Epidermal melanocyte (primary cell): ENCODE measurements at regions not wholly inside any gene's neighbourhood (a gene's known extent, or its start where the extent isn't known, plus 50 kb on each side); places are given as distances from the start of the nearest gene placed in this dataset.

Experiments
- DNase-seq: peaks from one replicate; pipeline ENCODE4 v3.0.0; 2011; ENCODE audit warnings: low spot score; ENCODE audit not compliant: insufficient read length

DNA sequence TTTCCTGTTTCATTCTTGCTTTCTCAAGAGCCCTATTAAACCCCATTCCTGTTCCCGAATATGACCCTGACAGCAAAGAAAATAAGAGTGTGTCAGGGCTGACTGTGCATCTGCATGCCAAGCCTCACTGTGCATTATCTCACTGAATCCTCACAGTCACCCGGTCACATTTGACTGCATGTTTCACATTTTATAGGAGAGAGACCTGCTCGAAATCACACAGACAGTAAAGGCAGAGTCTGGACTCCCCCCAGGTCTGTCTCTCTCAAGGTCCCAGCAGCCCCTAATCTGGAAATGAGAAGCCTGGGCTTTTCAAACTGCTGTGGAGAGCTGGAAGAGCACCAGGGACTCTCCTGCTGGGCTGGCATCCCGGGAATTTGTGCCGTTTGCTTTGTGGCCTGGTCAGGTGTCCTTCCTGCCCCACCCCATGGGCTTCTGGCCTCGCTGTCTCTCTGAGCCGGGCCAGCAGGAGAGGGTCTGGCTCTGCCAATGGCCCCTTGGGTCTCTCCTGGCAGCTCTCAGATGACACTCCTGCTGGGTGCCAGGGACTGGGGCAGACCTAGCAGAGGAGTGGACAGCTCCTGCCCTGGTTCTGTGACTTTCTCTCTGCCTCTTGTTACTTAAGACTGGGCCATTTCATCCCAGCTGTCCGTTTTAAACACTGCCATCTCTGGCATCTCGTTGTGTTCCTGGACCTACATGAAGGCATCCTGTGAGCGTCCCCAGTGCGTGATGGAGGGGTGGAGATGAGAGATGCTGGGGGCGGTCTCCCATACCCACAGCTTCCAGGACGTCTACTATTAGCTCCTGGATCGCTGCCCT, 173.6 kb downstream of the ARHGAP12 start:
- no peak for DNase-seq

GRCh38 chr10:31753681-31754080, 174.9 kb downstream of the ARHGAP12 start:
- DNase-seq, result no peak

DNA sequence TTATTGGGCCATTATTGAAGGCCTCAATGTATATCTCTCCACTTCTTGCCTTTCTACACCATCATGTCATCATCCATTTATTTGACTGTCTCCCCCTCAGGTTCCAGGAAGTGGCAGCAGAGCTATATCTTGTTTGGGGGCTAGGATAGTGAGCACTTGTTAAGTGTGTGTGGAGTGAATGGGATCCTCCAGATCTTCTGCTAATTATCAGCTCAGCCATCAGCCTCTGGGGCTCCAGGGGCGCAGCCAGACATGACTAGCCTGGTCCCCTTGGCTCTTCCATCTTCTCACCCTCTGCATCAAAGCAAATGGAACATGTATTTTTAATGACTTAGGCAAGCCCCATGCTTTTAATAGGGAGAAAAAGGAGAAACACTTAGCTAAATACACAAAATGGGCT, 176.5 kb downstream of the ARHGAP12 start:
- DNase-seq, result no peak

DNA sequence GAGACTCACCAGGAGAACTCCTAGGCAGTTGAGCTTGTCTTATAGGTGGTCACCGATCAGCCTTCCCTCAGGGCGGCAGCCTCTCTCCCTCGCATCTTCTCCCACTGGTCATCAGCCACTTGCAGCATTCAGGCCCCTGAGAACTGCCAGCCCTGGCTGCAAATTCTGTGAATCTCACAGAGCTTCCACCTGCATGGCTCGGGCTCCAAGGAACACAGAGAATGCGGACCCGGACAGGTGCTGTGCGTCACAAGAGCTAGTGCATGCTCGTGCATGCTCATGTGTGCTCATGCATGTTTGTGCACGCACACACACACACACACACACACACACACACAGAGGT, 176.9 kb downstream of the ARHGAP12 start:
- DNase-seq, result no peak

DNA sequence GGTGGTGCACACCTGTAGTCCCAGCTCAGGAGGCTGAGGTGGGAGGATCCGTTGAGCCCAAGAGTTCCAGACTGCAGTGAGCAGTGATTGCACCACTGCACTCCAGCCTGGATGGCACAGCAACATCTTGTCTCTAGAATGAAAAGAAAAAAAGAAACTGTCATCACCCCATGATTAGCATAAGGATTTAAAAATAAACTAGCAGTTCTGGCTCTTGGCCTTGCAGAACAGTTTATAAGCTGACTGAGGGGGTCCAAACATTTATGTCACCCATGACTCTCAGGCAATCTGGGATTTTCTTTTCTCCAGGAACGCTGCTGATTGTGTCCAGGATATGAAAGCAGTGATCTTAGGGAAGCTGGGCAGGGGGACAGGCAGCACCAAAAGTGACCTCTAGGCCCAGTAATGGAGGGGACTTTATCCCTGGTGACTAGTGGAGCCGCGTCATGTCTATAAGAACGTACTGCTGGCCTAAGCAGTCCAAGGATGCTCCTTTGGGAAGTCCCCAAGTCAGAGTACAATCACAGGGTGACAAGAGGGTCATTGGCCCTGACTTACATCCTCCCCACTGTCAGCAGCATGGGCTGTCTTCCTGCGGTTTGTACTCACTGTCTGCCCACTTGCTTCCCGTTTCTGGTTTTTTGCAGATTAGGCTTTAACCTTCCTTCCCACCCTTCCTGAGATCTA, 177.4 kb downstream of the ARHGAP12 start:
- DNase-seq, result no peak

DNA sequence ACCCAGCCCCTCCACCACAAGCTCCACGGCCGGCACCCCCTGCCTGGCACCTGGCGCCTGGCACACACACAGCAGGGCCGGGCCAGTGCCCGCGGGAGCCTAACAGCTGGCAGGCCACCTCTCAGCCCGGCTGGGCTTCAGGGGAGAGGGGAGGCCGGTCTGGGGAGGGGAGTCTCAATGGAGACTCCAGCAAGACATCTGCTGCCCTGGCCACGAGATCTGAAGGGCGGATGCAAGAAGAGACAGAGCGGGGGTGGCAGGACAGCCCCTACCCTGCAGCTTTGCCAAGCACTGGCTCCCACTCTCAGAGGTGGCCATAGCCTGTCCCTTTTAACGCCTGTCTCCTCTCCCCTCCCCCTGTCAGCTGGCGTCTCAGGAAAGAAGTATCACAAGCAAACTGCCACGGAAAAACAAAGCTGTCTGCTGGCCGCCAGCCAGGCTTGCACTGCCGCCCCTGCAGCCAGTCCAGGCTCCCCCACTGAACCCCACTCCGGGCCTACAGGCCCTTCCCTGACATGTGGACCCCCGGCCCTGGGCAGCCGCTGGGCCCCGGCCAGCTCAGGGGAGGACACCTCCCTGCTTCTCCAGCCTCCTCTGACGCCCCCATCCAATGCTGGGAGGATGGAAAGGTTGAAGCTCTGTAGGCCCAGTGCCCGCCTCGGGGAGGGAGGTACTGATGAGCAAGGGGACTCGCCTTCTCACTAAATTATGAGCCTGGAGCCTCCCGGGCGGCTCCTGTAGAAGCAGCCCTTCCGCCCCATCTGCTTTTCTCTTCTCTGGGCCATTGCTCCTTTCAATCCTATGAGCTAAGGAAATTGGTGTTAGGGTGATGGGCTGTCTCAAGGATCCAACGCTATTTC, 178.4 kb downstream of the ARHGAP12 start:
- DNase-seq, result no peak

DNA sequence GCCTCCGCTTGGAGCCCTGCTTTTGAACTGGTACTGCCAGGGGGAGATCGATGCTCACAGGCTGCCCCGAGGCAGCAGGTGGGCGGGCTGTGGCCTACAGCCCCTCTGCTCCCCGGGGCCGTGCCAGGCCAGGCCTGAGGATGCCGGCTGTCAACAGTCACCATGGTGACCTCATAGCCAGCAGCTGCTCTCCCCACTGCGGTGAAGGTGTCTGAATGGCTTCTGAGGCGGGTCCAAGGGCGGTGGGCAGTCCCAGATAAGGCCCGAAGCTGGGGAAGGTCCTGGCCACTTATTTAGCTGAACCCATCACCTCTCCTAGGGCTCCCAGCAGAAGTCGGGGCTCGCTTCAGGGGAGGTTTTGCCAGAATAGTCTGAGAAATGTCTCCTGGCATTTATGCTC, 179.3 kb downstream of the ARHGAP12 start:
- no peak for DNase-seq

DNA sequence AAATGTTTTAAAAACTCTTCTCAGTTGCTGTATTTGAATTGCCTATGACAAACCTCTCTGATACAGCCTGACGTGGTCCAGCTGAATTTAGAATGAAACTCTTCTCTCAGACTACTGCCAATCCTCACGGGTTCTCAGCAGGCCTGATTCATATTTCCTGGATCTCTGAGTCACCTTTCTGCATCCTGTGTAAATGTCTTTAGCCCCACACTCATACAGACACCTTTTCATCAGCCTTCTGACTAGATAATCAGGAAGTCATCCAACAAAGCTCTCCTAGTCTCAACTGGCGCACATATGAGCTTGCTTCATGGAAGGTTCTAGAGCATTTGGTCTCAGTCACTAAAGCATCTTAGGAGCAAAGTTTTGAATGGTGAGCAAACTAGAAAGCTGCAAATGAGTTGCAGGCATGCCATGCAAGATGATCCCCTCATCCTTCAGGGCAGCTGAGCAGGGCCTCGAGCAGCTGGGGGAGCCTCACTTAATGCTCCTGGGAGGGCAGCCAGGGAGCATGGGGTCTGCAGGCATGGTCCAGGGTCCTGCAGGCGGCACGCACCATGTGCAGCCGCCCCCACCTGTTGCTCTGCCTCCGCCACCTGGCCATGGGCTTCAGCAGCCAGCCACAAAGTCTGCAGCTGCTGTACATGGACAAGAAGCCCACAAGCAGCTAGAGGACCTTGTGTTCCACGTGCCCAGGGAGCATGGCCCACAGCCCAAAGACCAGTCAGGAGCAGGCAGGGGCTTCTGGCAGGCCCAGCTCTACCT, 182.8 kb downstream of the ARHGAP12 start:
- no peak for DNase-seq

DNA sequence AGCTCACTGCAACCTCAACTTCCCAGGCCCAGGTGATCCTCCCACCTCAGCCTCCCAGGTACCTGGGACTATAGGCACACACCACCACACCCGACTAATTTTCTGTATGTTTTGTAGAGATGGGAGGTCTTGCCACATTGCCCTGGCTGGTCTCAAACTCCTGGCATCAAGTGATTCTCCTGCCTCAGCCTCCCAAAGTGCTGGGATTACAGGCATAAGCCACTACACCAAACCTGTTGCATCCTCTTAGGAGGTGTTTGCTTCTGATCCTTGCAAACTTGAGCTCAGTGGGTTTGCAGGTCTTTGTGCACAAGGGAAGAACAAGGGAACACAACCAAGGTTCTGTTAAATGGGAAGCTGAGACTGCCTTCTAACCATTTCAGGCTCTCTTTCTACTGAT, 184.6 kb downstream of the ARHGAP12 start:
- no peak for DNase-seq

DNA sequence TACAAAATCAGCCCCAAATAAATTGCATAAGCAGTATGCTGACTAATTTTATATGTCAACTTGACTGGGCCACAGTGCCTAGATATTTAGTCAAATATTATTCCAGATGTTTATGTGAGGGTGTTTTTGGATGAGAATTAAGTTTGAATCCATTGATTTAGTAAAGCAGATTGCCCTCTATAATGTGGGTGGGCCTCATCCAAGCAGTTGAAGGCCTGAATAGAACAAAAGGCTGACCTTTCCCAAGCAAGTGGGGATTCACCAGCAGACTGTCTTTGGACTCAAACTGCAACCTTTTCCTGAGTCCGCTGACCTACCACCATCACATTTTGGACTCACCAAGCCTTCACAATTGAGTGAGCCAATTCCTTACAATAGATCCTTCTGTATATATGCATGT, 186.4 kb downstream of the ARHGAP12 start:
- no peak for DNase-seq

DNA sequence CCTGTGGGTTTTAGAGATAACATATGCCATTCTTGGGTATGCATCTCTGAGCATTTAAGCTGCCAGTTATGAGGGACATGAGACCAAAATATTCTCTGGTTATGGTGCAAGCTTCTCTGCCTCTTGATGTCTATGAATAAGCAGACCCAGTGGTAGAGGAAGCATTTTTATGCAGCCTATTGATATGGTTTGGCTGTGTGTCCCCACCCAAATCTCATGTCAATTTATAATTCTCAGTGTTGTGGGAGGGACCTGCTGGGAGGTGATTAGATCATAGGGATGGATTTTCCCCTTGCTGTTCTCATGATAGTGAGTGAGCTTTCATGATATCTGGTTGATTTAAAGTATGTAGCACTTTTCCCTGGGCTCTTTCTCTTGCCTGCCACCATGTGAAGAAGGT, 187.2 kb downstream of the ARHGAP12 start:
- no peak for DNase-seq

DNA sequence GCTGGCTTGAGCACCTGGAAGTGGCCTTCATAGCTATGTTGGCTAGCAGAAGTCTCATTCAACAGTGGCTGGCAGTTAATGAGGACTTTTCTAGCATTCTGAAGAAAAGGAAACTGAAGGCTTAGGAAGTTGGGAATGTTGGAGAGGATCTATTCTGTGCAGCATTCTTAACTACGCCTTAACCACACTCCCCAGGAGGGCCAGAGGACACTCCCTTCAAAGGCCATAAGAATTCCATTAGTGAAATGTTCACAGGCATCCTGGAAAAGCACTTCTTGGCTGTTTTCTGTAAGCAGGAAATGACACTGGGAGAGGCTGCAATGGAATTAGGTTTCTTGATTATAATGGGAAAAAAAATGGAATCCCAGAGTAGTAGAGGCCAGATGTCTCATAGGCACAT, 188.9 kb downstream of the ARHGAP12 start:
- DNase-seq, result no peak

- no peak for DNase-seq
These were observed 189.5 kb downstream of the ARHGAP12 start for GRCh38 chr10:31739146-31739545.

GRCh38 chr10:31731711-31732110, 196.9 kb downstream of the ARHGAP12 start:
- no peak for DNase-seq

GRCh38 chr10:31730776-31731175, 197.9 kb downstream of the ARHGAP12 start:
- no peak for DNase-seq

DNA sequence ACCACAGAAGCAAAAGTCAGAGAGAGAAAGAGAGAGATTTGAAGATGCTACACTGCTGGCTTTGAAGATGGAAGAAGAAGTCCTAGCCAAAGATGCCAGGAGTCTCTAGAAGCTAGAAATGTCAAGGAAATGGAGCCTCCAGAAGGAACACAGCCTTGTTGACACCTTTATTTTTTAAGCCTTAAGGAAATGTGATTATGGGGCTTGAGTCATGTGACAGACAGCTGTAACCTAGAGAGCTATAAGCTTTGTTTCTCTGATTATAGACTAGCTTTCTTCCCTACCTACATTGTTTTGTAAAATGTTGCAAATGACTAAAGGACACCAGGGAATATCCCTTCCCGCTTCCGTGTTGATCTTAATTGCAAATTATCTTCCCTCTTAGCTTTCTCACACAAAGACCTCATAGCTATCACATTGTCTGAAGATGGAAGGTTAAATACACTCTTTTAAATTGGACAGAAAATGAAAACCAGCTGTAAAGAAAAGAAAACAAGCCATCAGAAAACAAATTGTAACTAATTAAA, 199.9 kb downstream of the ARHGAP12 start:
- no peak for DNase-seq

DNA sequence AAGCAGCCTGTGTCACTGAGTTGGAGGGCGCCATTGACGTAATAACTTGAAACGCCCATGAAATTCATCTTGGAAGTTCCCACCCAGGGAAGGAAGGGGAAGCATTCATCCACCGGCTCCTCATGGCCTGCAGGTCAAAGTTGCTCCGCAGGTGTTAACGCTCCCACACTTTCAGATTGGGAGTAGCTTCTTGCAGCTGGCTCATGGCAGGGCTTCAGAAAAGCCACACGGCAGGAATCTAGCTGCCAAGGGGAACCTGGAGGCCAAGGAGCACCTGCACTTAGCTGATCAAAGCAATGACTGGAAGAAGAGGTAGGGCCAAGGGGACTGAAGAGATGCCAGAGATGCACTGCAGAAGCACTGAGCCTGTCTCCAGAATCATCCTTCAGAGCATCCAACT, 203.2 kb downstream of the ARHGAP12 start:
- no peak for DNase-seq

DNA sequence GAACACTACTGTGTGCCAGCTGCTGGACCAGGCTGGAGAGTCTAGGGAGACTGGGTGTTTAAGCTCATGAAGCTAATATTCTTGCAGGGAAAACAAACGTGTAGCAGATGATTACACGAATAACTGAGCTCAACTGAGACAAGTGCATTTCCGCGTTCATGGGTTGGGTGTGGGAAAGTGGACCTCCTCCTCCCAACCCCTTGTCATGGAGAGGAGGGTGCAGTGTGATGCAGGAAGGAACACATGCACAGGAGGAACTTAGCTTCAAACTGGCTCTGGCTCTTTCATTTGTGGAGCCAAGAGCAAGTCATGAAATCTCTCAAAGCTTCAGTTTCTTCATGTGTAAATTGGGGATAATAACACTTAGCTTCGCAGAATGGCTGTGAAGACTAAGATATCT, 204.3 kb downstream of the ARHGAP12 start:
- DNase-seq, result no peak

GRCh38 chr10:31723106-31723750, 205.4 kb downstream of the ARHGAP12 start:
- no peak for DNase-seq

DNA sequence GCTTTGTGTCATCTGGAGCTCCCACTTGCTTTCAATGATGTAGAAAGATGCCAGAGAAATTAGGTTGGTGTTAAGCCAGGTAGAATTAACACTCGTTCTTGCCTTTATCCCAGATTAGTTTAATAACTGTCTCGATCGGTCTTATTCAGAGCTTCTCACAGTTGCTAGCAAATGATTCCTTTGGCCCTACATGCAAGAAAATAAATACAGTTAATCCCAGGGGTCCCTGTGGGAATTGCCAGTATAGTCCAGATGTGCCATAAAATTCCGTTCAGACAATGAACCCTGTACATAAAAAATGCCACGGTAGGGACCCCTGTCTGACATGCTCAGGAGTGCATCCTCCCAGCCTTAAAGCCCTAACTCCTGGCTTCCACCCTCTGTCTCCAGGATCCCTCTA, 207.5 kb downstream of the ARHGAP12 start:
- DNase-seq, result no peak

DNA sequence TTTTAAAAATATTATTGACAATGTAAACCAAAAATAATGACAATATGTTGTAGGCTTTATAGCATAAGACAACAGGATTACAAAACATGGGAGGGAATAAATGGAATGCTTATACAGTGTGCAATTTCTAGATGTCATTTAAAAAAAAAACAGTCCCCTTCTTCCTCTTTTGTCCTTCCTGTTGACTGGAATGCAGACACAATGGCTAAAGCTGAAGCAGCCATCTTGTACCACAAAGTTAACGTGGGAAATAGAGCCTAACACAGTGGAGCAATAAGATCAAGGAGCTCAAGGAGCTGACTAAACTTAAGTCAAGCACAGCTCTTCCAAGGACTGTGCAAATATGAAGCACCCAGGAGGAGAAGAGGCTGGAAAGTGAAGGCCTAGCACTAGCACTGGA, 208.1 kb downstream of the ARHGAP12 start:
- no peak for DNase-seq
